ENCODE measurements at regions not wholly inside any gene's neighbourhood (a gene's known extent, or its start where the extent isn't known, plus 50 kb on each side); places are given as distances from the start of the nearest gene placed in this dataset.

DNA sequence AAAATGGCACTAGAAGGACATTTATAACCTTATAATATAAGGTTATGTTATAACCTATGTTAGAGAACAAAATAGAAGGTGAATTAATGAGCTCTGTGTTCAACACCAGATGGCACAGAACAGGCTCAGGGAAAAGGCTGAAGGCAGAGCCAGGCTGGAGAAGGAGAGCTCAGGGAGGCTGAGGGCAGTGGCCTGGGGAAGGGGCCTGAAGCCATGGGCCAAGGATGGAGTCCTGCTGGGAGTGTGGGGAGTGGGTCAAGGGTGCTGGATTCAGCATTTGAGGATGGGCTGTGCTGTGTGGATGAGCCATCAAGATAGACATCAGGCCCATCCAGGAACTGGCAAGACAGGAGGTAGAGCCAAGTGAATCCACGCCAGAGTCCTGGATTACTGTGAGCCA, 218.8 kb downstream of the ZNF248 start:
- no peak overlapping the region for H3K56ac ChIP-seq (ENCODE audit: insufficient read length, low read depth, low read length)
- H3K4me3 Mint-ChIP-seq = no peak overlapping the region; a peak in 1 of 5 replicates
- H4K91ac ChIP-seq (ENCODE audit: insufficient read length, low read depth, low read length) = no peak overlapping the region
- no peak overlapping the region for H3K4ac ChIP-seq (ENCODE audit: low read depth, low read length)
- H2BK20ac ChIP-seq (ENCODE audit: low read depth, low read length, poor library complexity, severe bottlenecking) = no peak overlapping the region
- H3K27ac Mint-ChIP-seq = no peak overlapping the region
- no peak overlapping the region for H2AFZ ChIP-seq (ENCODE audit: low read length)
- peaks cover 2% of the 10 kb centered on the region for H3K27me3 Mint-ChIP-seq (ENCODE audit: low read depth)
- no peak overlapping the region for H3K14ac ChIP-seq (ENCODE audit: insufficient read depth, low read length)
- H3K9ac ChIP-seq (ENCODE audit: extremely low read depth, insufficient read length, low read length) = no peak overlapping the region
- H4K20me1 ChIP-seq (ENCODE audit: control insufficient read depth, insufficient read depth, insufficient read length) = no peaks in the 10 kb centered on the region
- no peak overlapping the region for H2BK12ac ChIP-seq (ENCODE audit: insufficient read length, low read depth, low read length)
- H3K36me3 Mint-ChIP-seq (ENCODE audit: insufficient read depth in 1 of 3, low read depth in 3 of 3) = peaks cover 20 to 35% (median 32%) of the 10 kb centered on the region in 3 experiments; a peak in 6 of 7 replicates
- no peak overlapping the region for H4K5ac ChIP-seq (ENCODE audit: insufficient read length, low read depth, low read length)
- no peak overlapping the region for H3K4me2 ChIP-seq (ENCODE audit: insufficient read depth, insufficient read length, low read length)
- peaks cover 57% of the 10 kb centered on the region for H3K9me3 ChIP-seq (ENCODE audit: control insufficient read depth, low read depth, low read length)
- TF ChIP-seq, protein P1, sequence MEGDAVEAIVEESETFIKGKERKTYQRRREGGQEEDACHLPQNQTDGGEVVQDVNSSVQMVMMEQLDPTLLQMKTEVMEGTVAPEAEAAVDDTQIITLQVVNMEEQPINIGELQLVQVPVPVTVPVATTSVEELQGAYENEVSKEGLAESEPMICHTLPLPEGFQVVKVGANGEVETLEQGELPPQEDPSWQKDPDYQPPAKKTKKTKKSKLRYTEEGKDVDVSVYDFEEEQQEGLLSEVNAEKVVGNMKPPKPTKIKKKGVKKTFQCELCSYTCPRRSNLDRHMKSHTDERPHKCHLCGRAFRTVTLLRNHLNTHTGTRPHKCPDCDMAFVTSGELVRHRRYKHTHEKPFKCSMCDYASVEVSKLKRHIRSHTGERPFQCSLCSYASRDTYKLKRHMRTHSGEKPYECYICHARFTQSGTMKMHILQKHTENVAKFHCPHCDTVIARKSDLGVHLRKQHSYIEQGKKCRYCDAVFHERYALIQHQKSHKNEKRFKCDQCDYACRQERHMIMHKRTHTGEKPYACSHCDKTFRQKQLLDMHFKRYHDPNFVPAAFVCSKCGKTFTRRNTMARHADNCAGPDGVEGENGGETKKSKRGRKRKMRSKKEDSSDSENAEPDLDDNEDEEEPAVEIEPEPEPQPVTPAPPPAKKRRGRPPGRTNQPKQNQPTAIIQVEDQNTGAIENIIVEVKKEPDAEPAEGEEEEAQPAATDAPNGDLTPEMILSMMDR (conservative IDR thresholded peaks at IDR 0.05) = no peak
- no peak overlapping the region for H3K18ac ChIP-seq (ENCODE audit: insufficient read length, low read depth, low read length)
- no peak overlapping the region for H2BK120ac ChIP-seq (ENCODE audit: low read depth, low read length, poor library complexity, severe bottlenecking)
- H3T11ph ChIP-seq (ENCODE audit: low read length) = no peak overlapping the region
- H3K23me2 ChIP-seq (ENCODE audit: insufficient read length, low read depth, low read length, poor library complexity, severe bottlenecking) = no peaks in the 10 kb centered on the region
- DNase-seq = no peak
- H3K27me3 ChIP-seq (ENCODE audit: insufficient read depth, low read length) = no peaks in the 10 kb centered on the region
- no peaks in the 10 kb centered on the region for H3K4me1 ChIP-seq (ENCODE audit: insufficient read depth, low read length)
- no peaks in the 10 kb centered on the region for H3K79me2 ChIP-seq (ENCODE audit: insufficient read depth, low read length)
- H3K9me3 Mint-ChIP-seq = peaks cover 80 to 86% of the 10 kb centered on the region in 2 experiments
- no peak overlapping the region for H3K27ac ChIP-seq (ENCODE audit: insufficient read length, low read depth, low read length)
- no peak overlapping the region for H3K23ac ChIP-seq (ENCODE audit: insufficient read length, low read depth, low read length)
- no peaks in the 10 kb centered on the region for H3K79me1 ChIP-seq (ENCODE audit: insufficient read depth, low read depth, low read length, poor library complexity, severe bottlenecking)
- no peak overlapping the region for H2BK5ac ChIP-seq (ENCODE audit: insufficient read length, low read length)
- no peak overlapping the region for H2AK5ac ChIP-seq (ENCODE audit: insufficient read length, low read length)
- H4K8ac ChIP-seq (replicated peaks; ENCODE audit: insufficient read length, low read depth, low read length) = no peak overlapping the region
- H2BK15ac ChIP-seq (ENCODE audit: low read depth, low read length) = no peak overlapping the region
- no peaks in the 10 kb centered on the region for H3K4me1 Mint-ChIP-seq
- no CpG with 5 or more reads among the region's 1 CpG for WGBS (ENCODE audit: extremely low coverage, insufficient read length, low lambda C conversion rate)

All from H9 (cell line).